Natural killer cell (primary cell): ENCODE measurements at regions not wholly inside any gene's neighbourhood (a gene's known extent, or its start where the extent isn't known, plus 50 kb on each side); places are given as distances from the start of the nearest gene placed in this dataset.

ENCODE experiments used
- ATAC-seq, 3 donors: fragments of 150-1000 bp in 2 of 3; fragments of 200-7000 bp in 1 of 3; cut with Tn5 transposase; 1 replicate in 1 of 3; 2 replicates in 2 of 3; pipeline ENCODE4 v1.10.0; 2021; ENCODE audit warnings: mild to moderate bottlenecking in 2 of 3, moderate library complexity in 2 of 3
- DNase-seq, 2 donors: peaks; one replicate each; pipeline versions ENCODE4 v3.0.0 to v3.0.0-alpha.2; 2013 to 2021; ENCODE audit warnings: mixed read lengths in 1 of 2
- H3K27ac ChIP-seq: one replicate; pipeline ENCODE4 v1.5.1; 2013; ENCODE audit warnings: mild to moderate bottlenecking, low read length
- H3K27me3 ChIP-seq: one replicate; pipeline ENCODE4 v1.6.1; 2013; ENCODE audit warnings: low read length; ENCODE audit not compliant: control insufficient read depth, insufficient read depth
- H3K36me3 ChIP-seq: one replicate; pipeline ENCODE4 v1.6.1; 2013; ENCODE audit warnings: low read length; ENCODE audit not compliant: control insufficient read depth, insufficient read depth
- H3K4me1 ChIP-seq: one replicate; pipeline ENCODE4 v1.6.1; 2013; ENCODE audit warnings: low read length; ENCODE audit not compliant: control insufficient read depth, insufficient read depth
- H3K4me3 ChIP-seq: one replicate; pipeline ENCODE4 v1.5.1; 2013; ENCODE audit warnings: low read length
- H3K9me3 ChIP-seq: one replicate; pipeline ENCODE4 v1.6.1; 2013; ENCODE audit warnings: low read length; ENCODE audit not compliant: control insufficient read depth, insufficient read depth
- H3K27ac Mint-ChIP-seq, 2 donors: one replicate each; pipeline ENCODE4 v1.8.0; 2022; ENCODE audit warnings: mild to moderate bottlenecking in 2 of 2, mixed read lengths in 2 of 2, moderate library complexity in 1 of 2
- H3K27me3 Mint-ChIP-seq, 2 donors: one replicate each; pipeline ENCODE4 v1.8.0; 2022; ENCODE audit warnings: low read depth in 2 of 2, mixed read lengths in 2 of 2
- H3K36me3 Mint-ChIP-seq: one replicate; pipeline ENCODE4 v1.8.0; 2022; ENCODE audit warnings: mixed read lengths
- H3K4me1 Mint-ChIP-seq, 2 donors: one replicate each; pipeline ENCODE4 v1.8.0; 2022; ENCODE audit warnings: mixed read lengths in 2 of 2
- H3K4me3 Mint-ChIP-seq: one replicate; pipeline ENCODE4 v1.8.0; 2022; ENCODE audit warnings: mild to moderate bottlenecking, moderate library complexity, mixed read lengths
- H3K9me3 Mint-ChIP-seq, 2 donors: one replicate each; pipeline ENCODE4 v1.8.0; 2022; ENCODE audit warnings: mixed read lengths in 2 of 2
- WGBS: methylation state at CpG from one replicate; pipeline ENCODE4 v1.1.7; 2013; ENCODE audit warnings: missing lambda C conversion rate; ENCODE audit not compliant: insufficient coverage; 5-methylcytosine and 5-hydroxymethylcytosine counted together
- intact Hi-C: fragments of 100-400 bp; cut with micrococcal nuclease; formaldehyde crosslinking; loops from one replicate; pipeline ENCODE4 v1.14.2; 2022
- TF ChIP-seq, protein P1 (sequence below): fragments of 200-600 bp; IDR thresholded peaks from one replicate; pipeline ENCODE4 v1.8.0; 2022; ENCODE audit warnings: antibody characterized with exemption

DNA sequence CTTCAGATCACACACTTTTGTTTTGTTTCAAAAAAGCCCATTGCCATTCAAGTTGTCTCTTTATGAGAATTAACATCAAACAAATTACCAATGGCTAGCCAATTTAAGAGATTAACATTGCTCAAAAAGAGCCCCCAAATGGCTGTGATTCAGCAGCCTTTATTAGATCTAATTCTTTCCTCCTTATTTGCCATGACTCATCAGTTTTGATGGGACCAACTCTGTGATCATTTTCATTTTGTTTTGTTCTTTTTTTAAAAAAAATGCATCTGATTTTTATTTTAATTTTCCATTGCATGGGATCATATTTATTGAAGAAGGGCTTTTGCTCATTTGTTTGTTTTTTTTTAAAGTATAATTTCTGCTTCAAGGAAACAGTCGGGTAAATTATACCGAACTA lies 161.6 kb upstream of the FRMPD4 start:
- no peak overlapping the region for H3K4me3 Mint-ChIP-seq
- Histone ChIP-seq H3K27me3 (no peaks in the 10 kb centered on the region), H3K9me3 (no peaks in the 10 kb centered on the region), H3K36me3 (no peaks in the 10 kb centered on the region), H3K27ac (no peak overlapping the region), H3K4me3 (no peak overlapping the region), H3K4me1 (no peaks in the 10 kb centered on the region)
- H3K9me3 Mint-ChIP-seq, result no peaks in the 10 kb centered on the region
- TF ChIP-seq, protein P1, sequence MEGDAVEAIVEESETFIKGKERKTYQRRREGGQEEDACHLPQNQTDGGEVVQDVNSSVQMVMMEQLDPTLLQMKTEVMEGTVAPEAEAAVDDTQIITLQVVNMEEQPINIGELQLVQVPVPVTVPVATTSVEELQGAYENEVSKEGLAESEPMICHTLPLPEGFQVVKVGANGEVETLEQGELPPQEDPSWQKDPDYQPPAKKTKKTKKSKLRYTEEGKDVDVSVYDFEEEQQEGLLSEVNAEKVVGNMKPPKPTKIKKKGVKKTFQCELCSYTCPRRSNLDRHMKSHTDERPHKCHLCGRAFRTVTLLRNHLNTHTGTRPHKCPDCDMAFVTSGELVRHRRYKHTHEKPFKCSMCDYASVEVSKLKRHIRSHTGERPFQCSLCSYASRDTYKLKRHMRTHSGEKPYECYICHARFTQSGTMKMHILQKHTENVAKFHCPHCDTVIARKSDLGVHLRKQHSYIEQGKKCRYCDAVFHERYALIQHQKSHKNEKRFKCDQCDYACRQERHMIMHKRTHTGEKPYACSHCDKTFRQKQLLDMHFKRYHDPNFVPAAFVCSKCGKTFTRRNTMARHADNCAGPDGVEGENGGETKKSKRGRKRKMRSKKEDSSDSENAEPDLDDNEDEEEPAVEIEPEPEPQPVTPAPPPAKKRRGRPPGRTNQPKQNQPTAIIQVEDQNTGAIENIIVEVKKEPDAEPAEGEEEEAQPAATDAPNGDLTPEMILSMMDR, result no peak
- ATAC-seq (no peak), DNase-seq (no peak)
- intact Hi-C loops, result no loop called here
- no CpG with 5 or more reads among the region's 2 CpGs for WGBS
- H3K4me1 Mint-ChIP-seq, result no peaks in the 10 kb centered on the region
- no peaks in the 10 kb centered on the region for H3K27me3 Mint-ChIP-seq
- H3K27ac Mint-ChIP-seq, result no peak overlapping the region
- no peaks in the 10 kb centered on the region for H3K36me3 Mint-ChIP-seq

DNA sequence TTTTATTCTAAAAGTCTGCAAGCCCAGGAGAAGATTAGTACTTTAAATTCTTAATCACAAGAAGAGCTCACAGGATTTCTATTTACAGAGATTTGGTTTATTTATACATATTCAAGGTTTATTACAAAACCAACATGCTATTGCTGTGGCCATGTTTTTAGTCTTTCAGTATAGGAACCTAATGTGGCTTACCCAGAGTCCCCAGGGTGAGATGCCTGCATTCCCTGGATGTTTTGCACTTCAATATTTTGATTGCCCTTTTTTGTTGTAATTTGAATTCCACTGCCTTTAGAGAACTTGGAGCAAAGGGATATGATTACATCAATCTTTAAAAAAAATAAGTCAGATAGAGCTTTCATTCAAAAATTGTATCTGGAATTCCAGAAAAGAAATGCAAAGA lies 146.0 kb upstream of the FRMPD4 start:
- DNase-seq (no peak), ATAC-seq (no peak)
- Mint-ChIP-seq H3K27me3 (no peaks in the 10 kb centered on the region), H3K4me1 (no peaks in the 10 kb centered on the region), H3K9me3 (peaks cover 2 to 4% of the 10 kb centered on the region in 2 donors), H3K27ac (no peak overlapping the region), H3K4me3 (no peak overlapping the region), H3K36me3 (no peaks in the 10 kb centered on the region)
- Histone ChIP-seq H3K36me3 (no peaks in the 10 kb centered on the region), H3K4me1 (no peaks in the 10 kb centered on the region), H3K9me3 (no peaks in the 10 kb centered on the region), H3K27ac (no peak overlapping the region), H3K27me3 (no peaks in the 10 kb centered on the region), H3K4me3 (no peak overlapping the region)
- intact Hi-C loops, result no loop called here
- TF ChIP-seq, protein P1, result no peak

DNA sequence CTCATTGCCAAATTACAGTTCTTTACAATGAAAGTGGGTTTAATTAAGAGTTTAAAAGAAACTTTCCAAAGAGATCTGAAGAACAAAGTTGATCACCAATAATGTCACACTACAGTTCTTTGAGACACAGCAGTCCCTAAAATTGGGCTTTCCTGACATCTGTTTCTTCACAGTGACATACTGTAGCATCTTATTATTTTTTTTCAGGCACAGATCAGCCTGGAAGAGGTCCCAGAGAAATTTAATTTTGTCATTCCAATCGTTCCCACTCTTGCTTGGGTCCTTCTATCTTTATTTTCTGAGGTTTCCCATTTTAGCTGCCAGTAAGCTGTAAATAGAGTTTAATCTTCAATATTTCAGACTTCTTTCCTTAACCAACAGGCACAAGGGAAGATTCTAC lies 143.1 kb upstream of the FRMPD4 start:
- TF ChIP-seq, protein P1, result no peak
- DNase-seq (no peak), ATAC-seq (no peak)
- Mint-ChIP-seq H3K36me3 (no peaks in the 10 kb centered on the region), H3K9me3 (no peaks in the 10 kb centered on the region), H3K27me3 (no peaks in the 10 kb centered on the region), H3K4me3 (no peak overlapping the region), H3K27ac (no peak overlapping the region), H3K4me1 (no peaks in the 10 kb centered on the region)
- Histone ChIP-seq H3K27me3 (no peaks in the 10 kb centered on the region), H3K27ac (no peak overlapping the region), H3K4me3 (no peak overlapping the region), H3K36me3 (no peaks in the 10 kb centered on the region), H3K4me1 (no peaks in the 10 kb centered on the region), H3K9me3 (no peaks in the 10 kb centered on the region)
- no CpG with 5 or more reads among the region's 1 CpG for WGBS
- intact Hi-C loops, result no loop called here

DNA sequence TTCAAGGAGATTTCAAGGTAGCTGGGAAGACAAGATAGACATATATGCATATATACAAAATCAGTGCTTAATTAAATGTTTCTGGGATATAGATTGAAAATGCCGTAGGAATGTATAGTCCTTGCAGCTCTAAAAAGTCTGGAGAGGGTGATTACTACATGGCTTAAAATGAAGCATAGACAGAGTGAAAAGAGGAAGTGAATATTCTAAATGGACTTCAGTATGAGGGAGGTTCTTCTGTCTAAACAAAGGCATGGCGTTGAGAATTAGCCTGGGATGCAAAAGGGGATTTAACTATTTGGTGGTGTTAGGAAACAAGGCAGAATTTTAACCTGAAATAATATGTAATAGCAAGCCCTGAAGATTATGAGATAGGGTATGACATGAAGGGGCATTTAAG lies 141.5 kb upstream of the FRMPD4 start:
- Histone ChIP-seq H3K4me1 (no peaks in the 10 kb centered on the region), H3K9me3 (no peaks in the 10 kb centered on the region), H3K27me3 (no peaks in the 10 kb centered on the region), H3K36me3 (no peaks in the 10 kb centered on the region), H3K27ac (no peak overlapping the region), H3K4me3 (no peak overlapping the region)
- ATAC-seq (no peak), DNase-seq (no peak)
- Mint-ChIP-seq H3K4me3 (no peak overlapping the region), H3K4me1 (no peaks in the 10 kb centered on the region), H3K27ac (no peak overlapping the region), H3K27me3 (no peaks in the 10 kb centered on the region), H3K9me3 (no peaks in the 10 kb centered on the region), H3K36me3 (no peaks in the 10 kb centered on the region)
- 39% methylated on average over 2 of the region's 2 CpGs for WGBS
- intact Hi-C loops, result no loop called here
- TF ChIP-seq, protein P1, result no peak
